ENCODE measurements at regions not wholly inside any gene's neighbourhood (a gene's known extent, or its start where the extent isn't known, plus 50 kb on each side); places are given as distances from the start of the nearest gene placed in this dataset.
"Not testable (repeated sequence)": the region's sequence is repeated elsewhere in the genome, so short reads cannot be mapped to it uniquely, and the experiment has no call there.

DNA sequence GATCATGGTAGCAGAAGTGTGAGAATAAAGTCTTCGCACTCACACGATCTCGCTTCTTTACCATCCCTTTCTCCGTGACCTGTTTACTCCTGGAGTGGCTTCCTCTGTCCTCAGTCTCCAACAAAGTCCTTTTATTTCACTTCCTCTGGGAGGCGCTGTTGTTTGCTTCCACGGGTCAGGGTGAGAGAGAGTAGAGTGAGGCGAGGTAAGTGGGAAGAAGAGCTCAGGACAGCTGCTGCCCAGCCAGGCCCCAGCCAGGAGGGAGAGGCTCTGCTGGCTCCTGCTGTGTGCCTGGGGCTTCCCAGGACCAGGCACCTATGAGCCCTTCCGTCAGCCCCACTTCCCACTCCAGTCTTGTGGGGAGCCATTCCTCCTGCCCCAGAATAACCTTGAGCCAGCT, 242.1 kb downstream of the FGF9 start:
- Histone ChIP-seq H3F3A (ENCODE audit: low read depth) (no peaks in the 10 kb centered on the region), H3K79me2 (ENCODE audit: insufficient read depth, low read length) (no peaks in the 10 kb centered on the region)
- TF ChIP-seq, protein P1, sequence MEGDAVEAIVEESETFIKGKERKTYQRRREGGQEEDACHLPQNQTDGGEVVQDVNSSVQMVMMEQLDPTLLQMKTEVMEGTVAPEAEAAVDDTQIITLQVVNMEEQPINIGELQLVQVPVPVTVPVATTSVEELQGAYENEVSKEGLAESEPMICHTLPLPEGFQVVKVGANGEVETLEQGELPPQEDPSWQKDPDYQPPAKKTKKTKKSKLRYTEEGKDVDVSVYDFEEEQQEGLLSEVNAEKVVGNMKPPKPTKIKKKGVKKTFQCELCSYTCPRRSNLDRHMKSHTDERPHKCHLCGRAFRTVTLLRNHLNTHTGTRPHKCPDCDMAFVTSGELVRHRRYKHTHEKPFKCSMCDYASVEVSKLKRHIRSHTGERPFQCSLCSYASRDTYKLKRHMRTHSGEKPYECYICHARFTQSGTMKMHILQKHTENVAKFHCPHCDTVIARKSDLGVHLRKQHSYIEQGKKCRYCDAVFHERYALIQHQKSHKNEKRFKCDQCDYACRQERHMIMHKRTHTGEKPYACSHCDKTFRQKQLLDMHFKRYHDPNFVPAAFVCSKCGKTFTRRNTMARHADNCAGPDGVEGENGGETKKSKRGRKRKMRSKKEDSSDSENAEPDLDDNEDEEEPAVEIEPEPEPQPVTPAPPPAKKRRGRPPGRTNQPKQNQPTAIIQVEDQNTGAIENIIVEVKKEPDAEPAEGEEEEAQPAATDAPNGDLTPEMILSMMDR (conservative IDR thresholded peaks at IDR 0.05; ENCODE audit: low read length), result peak; percentile 58
- no peak for TF ChIP-seq EZH2phosphoT487 (IDR thresholded peaks at IDR 0.05; ENCODE audit: borderline replicate concordance)

DNA sequence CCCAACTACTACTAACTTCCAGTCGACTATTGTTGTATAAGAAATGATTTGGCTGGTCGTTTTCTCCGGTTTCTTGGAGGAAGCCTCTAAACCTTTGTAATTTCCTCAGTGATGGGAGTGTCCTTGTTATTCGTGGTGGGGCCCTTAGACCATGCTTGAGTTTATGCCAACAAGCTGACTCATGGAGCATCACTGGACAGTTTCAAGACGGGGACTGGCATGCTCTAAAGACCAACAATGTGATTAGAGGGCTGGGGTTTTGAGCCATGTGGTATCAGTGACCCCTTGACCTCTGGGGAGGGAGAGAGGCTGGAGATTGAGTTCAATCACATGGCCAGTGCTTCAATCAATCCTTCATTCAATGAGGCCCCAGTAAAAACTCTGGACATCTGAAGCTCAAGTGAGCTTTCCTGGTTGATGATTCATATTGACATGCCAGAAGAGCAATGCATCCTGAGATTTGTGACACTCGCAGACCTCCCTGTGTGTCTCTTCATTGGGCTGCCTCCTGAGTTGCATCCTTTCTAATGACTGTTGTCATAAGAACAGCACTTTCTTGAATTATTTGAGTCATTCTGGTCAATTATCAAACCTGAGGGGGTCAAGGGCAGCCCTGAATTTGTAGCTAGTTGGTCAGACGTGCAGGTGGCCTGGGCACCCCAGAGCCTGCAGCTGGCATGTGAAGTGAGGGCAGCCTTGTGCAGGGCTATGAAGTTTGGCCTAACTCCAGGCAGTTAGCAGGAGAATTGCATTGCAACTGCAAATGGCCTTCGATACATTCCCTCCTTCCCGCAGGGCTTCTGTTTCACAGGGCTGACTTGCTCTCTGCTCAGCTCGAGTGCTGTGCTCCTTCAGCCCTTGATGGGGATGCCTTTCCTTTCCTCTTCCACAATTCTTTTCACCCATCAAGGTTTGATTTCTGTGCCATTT, 246.5 kb downstream of the FGF9 start:
- Histone ChIP-seq H3K9ac (ENCODE audit: low read depth, low read length, poor library complexity, severe bottlenecking) (no peak overlapping the region), H3K4me3 (ENCODE audit: low read length, poor library complexity, severe bottlenecking) (no peak overlapping the region), H3K79me2 (ENCODE audit: insufficient read depth, low read length) (no peaks in the 10 kb centered on the region), H3K36me3 (ENCODE audit: insufficient read depth, low read length) (no peaks in the 10 kb centered on the region), H4K20me1 (ENCODE audit: insufficient read depth, low read length, poor library complexity, severe bottlenecking) (no peaks in the 10 kb centered on the region), H3F3A (ENCODE audit: low read depth) (no peaks in the 10 kb centered on the region), H3K9me3 (ENCODE audit: insufficient read depth, low read depth, low read length) (no peaks in the 10 kb centered on the region), H3K27me3 (ENCODE audit: insufficient read depth, low read length, poor library complexity, severe bottlenecking) (no peaks in the 10 kb centered on the region), H3K4me2 (ENCODE audit: low read depth, low read length, poor library complexity, severe bottlenecking) (no peak overlapping the region), H3K9me2 (replicated peaks; ENCODE audit: low read depth, low read length) (no peaks in the 10 kb centered on the region), H3K4me1 (ENCODE audit: insufficient read depth, low read length, poor library complexity, severe bottlenecking) (no peaks in the 10 kb centered on the region), H2AFZ (ENCODE audit: low read length) (no peak overlapping the region)
- TF ChIP-seq, protein P1 (conservative IDR thresholded peaks at IDR 0.05; ENCODE audit: low read length), result no peak
- no peak for TF ChIP-seq EZH2phosphoT487 (IDR thresholded peaks at IDR 0.05; ENCODE audit: borderline replicate concordance)

More for the DNA sequence above, 242.1 kb downstream of the FGF9 start:
- Histone ChIP-seq H4K20me1 (ENCODE audit: insufficient read depth, low read length, poor library complexity, severe bottlenecking) (no peaks in the 10 kb centered on the region), H3K4me3 (ENCODE audit: low read length, poor library complexity, severe bottlenecking) (no peak overlapping the region), H3K9me3 (ENCODE audit: insufficient read depth, low read depth, low read length) (no peaks in the 10 kb centered on the region), H3K9ac (ENCODE audit: low read depth, low read length, poor library complexity, severe bottlenecking) (no peak overlapping the region), H3K4me2 (ENCODE audit: low read depth, low read length, poor library complexity, severe bottlenecking) (no peak overlapping the region), H3K4me1 (ENCODE audit: insufficient read depth, low read length, poor library complexity, severe bottlenecking) (no peaks in the 10 kb centered on the region), H3K9me2 (replicated peaks; ENCODE audit: low read depth, low read length) (no peaks in the 10 kb centered on the region), H3K36me3 (ENCODE audit: insufficient read depth, low read length) (no peaks in the 10 kb centered on the region), H3K27me3 (ENCODE audit: insufficient read depth, low read length, poor library complexity, severe bottlenecking) (no peaks in the 10 kb centered on the region), H2AFZ (ENCODE audit: low read length) (no peak overlapping the region)

DNA sequence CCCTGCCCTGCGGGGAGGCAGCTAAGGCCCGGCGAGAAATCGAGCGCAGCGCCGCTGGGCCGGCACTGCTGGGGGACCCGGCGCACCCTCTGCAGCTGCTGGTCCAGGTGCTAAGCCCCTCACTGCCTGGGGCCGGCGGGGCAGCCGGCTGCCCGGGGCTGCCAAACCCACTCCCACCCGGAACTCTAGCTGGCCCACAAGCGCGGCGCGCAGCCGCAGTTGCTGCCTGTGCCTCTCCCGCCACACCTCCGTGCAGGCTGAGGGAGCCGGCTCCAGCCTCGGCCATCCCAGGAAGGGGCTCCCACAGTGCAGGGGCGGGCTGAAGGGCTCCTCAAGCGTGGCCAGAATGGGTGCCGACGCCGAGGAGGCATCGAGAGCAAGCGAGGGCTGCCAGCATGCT, 249.9 kb downstream of the FGF9 start:
- H3K4me1 ChIP-seq (ENCODE audit: insufficient read depth, low read length, poor library complexity, severe bottlenecking); H4K20me1 ChIP-seq (ENCODE audit: insufficient read depth, low read length, poor library complexity, severe bottlenecking); H3K27me3 ChIP-seq (ENCODE audit: insufficient read depth, low read length, poor library complexity, severe bottlenecking); H3F3A ChIP-seq (ENCODE audit: low read depth); H2AFZ ChIP-seq (ENCODE audit: low read length); H3K9me2 ChIP-seq (replicated peaks; ENCODE audit: low read depth, low read length); H3K4me2 ChIP-seq (ENCODE audit: low read depth, low read length, poor library complexity, severe bottlenecking); H3K9me3 ChIP-seq (ENCODE audit: insufficient read depth, low read depth, low read length); H3K4me3 ChIP-seq (ENCODE audit: low read length, poor library complexity, severe bottlenecking); H3K79me2 ChIP-seq (ENCODE audit: insufficient read depth, low read length); H3K36me3 ChIP-seq (ENCODE audit: insufficient read depth, low read length); H3K9ac ChIP-seq (ENCODE audit: low read depth, low read length, poor library complexity, severe bottlenecking): not testable (repeated sequence)

DNA sequence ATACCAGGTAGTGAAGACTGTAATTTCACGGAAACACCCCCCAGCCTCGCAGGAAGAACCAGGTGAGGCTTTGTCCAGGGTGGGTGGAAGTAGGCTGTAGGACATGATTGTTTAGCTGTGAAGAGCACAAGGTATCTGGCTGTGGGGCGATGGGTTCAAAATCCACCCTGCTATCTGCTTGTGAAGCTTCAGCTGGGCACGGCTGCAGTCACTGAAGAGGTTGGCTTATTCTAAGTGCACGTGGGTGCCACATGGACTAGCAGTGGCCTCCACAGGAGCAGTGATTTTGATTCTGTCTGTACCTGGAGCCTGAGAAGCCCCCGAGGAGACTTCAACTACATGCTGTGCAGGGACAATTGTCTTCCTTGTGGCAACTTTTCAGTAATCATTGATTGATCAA, 254.1 kb downstream of the FGF9 start:
- H3K27me3 ChIP-seq (ENCODE audit: insufficient read depth, low read length, poor library complexity, severe bottlenecking), result no peaks in the 10 kb centered on the region
- no peaks in the 10 kb centered on the region for H3K9me2 ChIP-seq (replicated peaks; ENCODE audit: low read depth, low read length)
- H3K4me1 ChIP-seq (ENCODE audit: insufficient read depth, low read length, poor library complexity, severe bottlenecking), result no peaks in the 10 kb centered on the region
- H3K79me2 ChIP-seq (ENCODE audit: insufficient read depth, low read length), result no peaks in the 10 kb centered on the region
- H2AFZ ChIP-seq (ENCODE audit: low read length), result no peak overlapping the region
- H3K9ac ChIP-seq (ENCODE audit: low read depth, low read length, poor library complexity, severe bottlenecking), result no peak overlapping the region
- H3K36me3 ChIP-seq (ENCODE audit: insufficient read depth, low read length), result no peaks in the 10 kb centered on the region
- no peak overlapping the region for H3K4me2 ChIP-seq (ENCODE audit: low read depth, low read length, poor library complexity, severe bottlenecking)
- TF ChIP-seq EZH2phosphoT487 (IDR thresholded peaks at IDR 0.05; ENCODE audit: borderline replicate concordance), result no peak
- TF ChIP-seq, protein P1 (conservative IDR thresholded peaks at IDR 0.05; ENCODE audit: low read length), result no peak
- H3K4me3 ChIP-seq (ENCODE audit: low read length, poor library complexity, severe bottlenecking), result no peak overlapping the region
- no peaks in the 10 kb centered on the region for H3K9me3 ChIP-seq (ENCODE audit: insufficient read depth, low read depth, low read length)
- no peaks in the 10 kb centered on the region for H3F3A ChIP-seq (ENCODE audit: low read depth)
- H4K20me1 ChIP-seq (ENCODE audit: insufficient read depth, low read length, poor library complexity, severe bottlenecking), result no peaks in the 10 kb centered on the region
